ENCODE measurements at regions not wholly inside any gene's neighbourhood (a gene's known extent, or its start where the extent isn't known, plus 50 kb on each side); places are given as distances from the start of the nearest gene placed in this dataset.

GRCh38 chr14:97336179-97336578, 539.0 kb downstream of the VRK1 start:
- TF ChIP-seq MYC (IDR thresholded peaks at IDR 0.05; ENCODE audit: low read depth, low read length) (no peak), CTCF (IDR thresholded peaks at IDR 0.05; ENCODE audit: low read depth, low read length) (no peak), POLR2A (IDR thresholded peaks at IDR 0.05; ENCODE audit: extremely low read depth, insufficient read length) (no peak)
- TF ChIP-seq, protein P1, sequence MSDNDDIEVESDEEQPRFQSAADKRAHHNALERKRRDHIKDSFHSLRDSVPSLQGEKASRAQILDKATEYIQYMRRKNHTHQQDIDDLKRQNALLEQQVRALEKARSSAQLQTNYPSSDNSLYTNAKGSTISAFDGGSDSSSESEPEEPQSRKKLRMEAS (IDR thresholded peaks at IDR 0.05; ENCODE audit: low read depth, low read length): no peak
- no peak overlapping the region for H3K4me3 ChIP-seq (ENCODE audit: low read depth, low read length)
- no peak for DNase-seq (ENCODE audit: low read depth)

GRCh38 chr14:97336816-97337215, 539.6 kb downstream of the VRK1 start:
- no peak for DNase-seq (ENCODE audit: low read depth)
- H3K4me3 ChIP-seq (ENCODE audit: low read depth, low read length): no peak overlapping the region
- TF ChIP-seq CTCF (IDR thresholded peaks at IDR 0.05; ENCODE audit: low read depth, low read length) (no peak), POLR2A (IDR thresholded peaks at IDR 0.05; ENCODE audit: extremely low read depth, insufficient read length) (no peak), MYC (IDR thresholded peaks at IDR 0.05; ENCODE audit: low read depth, low read length) (no peak)
- TF ChIP-seq, protein P1 (IDR thresholded peaks at IDR 0.05; ENCODE audit: low read depth, low read length): no peak

- TF ChIP-seq, protein P1 (IDR thresholded peaks at IDR 0.05; ENCODE audit: low read depth, low read length): no peak
- no peak for TF ChIP-seq POLR2A (IDR thresholded peaks at IDR 0.05; ENCODE audit: extremely low read depth, insufficient read length)
- TF ChIP-seq CTCF (IDR thresholded peaks at IDR 0.05; ENCODE audit: low read depth, low read length): no peak
- TF ChIP-seq MYC (IDR thresholded peaks at IDR 0.05; ENCODE audit: low read depth, low read length): no peak
- DNase-seq (ENCODE audit: low read depth): no peak
- no peak overlapping the region for H3K4me3 ChIP-seq (ENCODE audit: low read depth, low read length)
These were observed 540.1 kb downstream of the VRK1 start for GRCh38 chr14:97337267-97337666.

DNA sequence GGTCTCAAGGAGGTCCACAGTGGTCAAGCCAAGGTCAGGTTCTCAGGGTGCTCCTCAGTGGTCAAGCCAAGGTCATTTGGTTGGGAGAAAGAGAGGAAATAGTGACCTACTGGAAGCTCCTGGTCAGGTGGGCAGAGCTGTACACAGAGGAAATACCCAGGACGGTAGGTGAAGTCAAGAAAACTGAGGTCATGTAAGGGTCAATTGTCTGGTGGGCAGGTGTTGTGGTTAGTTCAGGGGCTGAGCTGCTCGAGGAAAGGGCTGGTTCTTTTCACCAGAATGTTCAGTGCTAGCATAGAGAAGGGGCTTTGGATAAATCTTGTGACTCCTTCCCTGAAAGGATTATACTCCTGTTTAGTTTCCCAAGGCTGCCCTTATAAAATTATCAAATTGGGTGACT, 540.5 kb downstream of the VRK1 start:
- no peak for DNase-seq (ENCODE audit: low read depth)
- no peak for TF ChIP-seq CTCF (IDR thresholded peaks at IDR 0.05; ENCODE audit: low read depth, low read length)
- TF ChIP-seq, protein P1 (IDR thresholded peaks at IDR 0.05; ENCODE audit: low read depth, low read length): no peak
- no peak for TF ChIP-seq POLR2A (IDR thresholded peaks at IDR 0.05; ENCODE audit: extremely low read depth, insufficient read length)
- TF ChIP-seq MYC (IDR thresholded peaks at IDR 0.05; ENCODE audit: low read depth, low read length): no peak
- no peak overlapping the region for H3K4me3 ChIP-seq (ENCODE audit: low read depth, low read length)

DNA sequence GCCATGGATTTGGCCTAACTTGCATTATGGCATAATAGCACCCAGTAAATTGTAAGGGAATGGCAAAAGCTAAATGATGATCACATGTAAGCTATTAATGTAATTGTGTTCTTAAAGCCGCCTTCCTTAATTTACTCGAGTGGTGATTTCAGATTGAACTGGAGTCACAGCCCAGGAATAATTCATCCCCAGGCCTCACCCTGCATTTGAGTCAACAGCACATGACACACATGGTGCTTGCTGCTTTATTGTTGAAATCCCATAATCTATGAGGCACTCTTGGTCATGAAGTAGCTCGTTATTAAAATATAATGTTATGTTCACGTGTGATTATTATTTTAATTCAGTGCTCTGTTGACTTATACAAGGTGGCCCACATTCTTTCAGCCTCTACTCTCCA, 547.5 kb downstream of the VRK1 start:
- no peak overlapping the region for H3K4me3 ChIP-seq (ENCODE audit: low read depth, low read length)
- no peak for DNase-seq (ENCODE audit: low read depth)
- TF ChIP-seq CTCF (IDR thresholded peaks at IDR 0.05; ENCODE audit: low read depth, low read length): no peak
- TF ChIP-seq POLR2A (IDR thresholded peaks at IDR 0.05; ENCODE audit: extremely low read depth, insufficient read length): no peak
- TF ChIP-seq MYC (IDR thresholded peaks at IDR 0.05; ENCODE audit: low read depth, low read length): no peak
- TF ChIP-seq, protein P1 (IDR thresholded peaks at IDR 0.05; ENCODE audit: low read depth, low read length): no peak

DNA sequence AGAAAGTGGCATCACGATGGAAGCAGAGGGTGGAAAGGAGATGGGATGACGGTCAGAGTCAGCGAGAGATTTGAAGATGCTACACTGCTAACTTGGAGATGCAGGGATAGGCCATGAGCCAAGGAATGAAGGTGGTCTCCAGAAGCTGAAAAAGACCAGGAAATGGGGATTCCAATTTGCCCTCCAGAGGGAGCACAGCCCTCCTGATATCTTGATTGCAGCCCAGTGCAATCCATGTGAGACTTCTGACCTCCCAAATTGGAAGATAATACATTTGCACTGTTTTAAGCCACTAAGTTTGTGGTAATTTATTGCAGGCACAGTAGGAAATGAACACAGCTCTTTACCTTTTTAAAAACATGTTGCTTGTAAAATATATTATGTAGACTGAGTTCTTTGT, 549.5 kb downstream of the VRK1 start:
- TF ChIP-seq, protein P1 (IDR thresholded peaks at IDR 0.05; ENCODE audit: low read depth, low read length): no peak
- no peak for TF ChIP-seq CTCF (IDR thresholded peaks at IDR 0.05; ENCODE audit: low read depth, low read length)
- no peak for TF ChIP-seq MYC (IDR thresholded peaks at IDR 0.05; ENCODE audit: low read depth, low read length)
- TF ChIP-seq POLR2A (IDR thresholded peaks at IDR 0.05; ENCODE audit: extremely low read depth, insufficient read length): no peak
- DNase-seq (ENCODE audit: low read depth): no peak
- H3K4me3 ChIP-seq (ENCODE audit: low read depth, low read length): no peak overlapping the region

Measured in NB4 (cell line).